ENCODE measurements at regions not wholly inside any gene's neighbourhood (a gene's known extent, or its start where the extent isn't known, plus 50 kb on each side); places are given as distances from the start of the nearest gene placed in this dataset.

GRCh38 chr1:79874289-79874688 lies 867.8 kb upstream of the ADGRL4 start:
- Histone ChIP-seq H3K4me3 (ENCODE audit: low read depth in 1 of 5, low read length in 5 of 5) (no peak overlapping the region), H3K4me1 (ENCODE audit: control insufficient read depth in 5 of 5, insufficient read depth in 5 of 5, low read length in 5 of 5) (no peaks in the 10 kb centered on the region), H3K36me3 (ENCODE audit: control insufficient read depth in 5 of 5, insufficient read depth in 5 of 5, low read length in 5 of 5) (no peaks in the 10 kb centered on the region), H3K27ac (ENCODE audit: low read depth, low read length) (no peak overlapping the region), H3K9me3 (ENCODE audit: control insufficient read depth in 5 of 5, low read length in 5 of 5) (peaks cover 0 to 6% (median 0%) of the 10 kb centered on the region in 5 donors), H3K27me3 (ENCODE audit: control insufficient read depth in 5 of 5, insufficient read depth in 4 of 5, low read length in 5 of 5) (no peaks in the 10 kb centered on the region), H3K9ac (ENCODE audit: low read length in 5 of 5) (no peak overlapping the region)

DNA sequence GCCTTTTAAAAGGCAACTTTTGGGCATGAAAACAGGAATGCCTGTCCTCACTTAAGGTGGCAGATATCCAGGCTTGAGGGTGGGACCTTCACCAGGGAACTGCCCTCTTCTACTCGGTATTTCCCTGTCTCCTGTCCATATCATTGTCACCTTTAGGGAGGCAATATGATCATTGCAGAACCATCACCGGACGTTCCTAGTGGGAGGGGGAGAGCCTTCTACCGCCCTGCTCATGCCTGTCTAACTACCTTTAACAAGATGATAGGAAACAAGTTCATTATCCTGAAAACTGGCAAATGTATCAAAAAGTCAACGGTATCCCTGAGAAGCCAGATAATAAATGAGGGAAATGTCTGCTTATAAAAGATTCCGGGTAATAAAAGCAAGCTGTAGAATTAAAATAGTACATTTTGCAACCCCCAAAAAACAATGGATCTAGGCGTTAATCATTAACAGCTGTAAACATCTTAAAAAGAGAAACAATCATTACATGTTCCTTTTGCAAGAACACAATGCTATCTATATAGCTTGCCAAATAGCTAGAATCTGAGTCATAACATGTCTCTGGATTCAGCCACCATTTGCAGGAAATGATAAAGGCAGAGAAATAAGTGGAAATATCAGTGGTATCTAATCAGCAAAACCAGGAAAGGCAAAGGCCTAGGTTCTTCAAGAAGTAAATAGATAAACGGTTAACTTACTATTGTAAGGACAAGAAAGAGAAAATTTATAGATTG lies 852.9 kb upstream of the ADGRL4 start:
- Histone ChIP-seq H3K36me3 (ENCODE audit: control insufficient read depth in 5 of 5, insufficient read depth in 5 of 5, low read length in 5 of 5) (no peaks in the 10 kb centered on the region), H3K27ac (ENCODE audit: low read depth, low read length) (no peak overlapping the region), H3K27me3 (ENCODE audit: control insufficient read depth in 5 of 5, insufficient read depth in 4 of 5, low read length in 5 of 5) (no peaks in the 10 kb centered on the region), H3K4me1 (ENCODE audit: control insufficient read depth in 5 of 5, insufficient read depth in 5 of 5, low read length in 5 of 5) (peaks cover 0 to 3% (median 0%) of the 10 kb centered on the region in 5 donors), H3K9ac (ENCODE audit: low read length in 5 of 5) (no peak overlapping the region), H3K4me3 (ENCODE audit: low read depth in 1 of 5, low read length in 5 of 5) (no peak overlapping the region), H3K9me3 (ENCODE audit: control insufficient read depth in 5 of 5, low read length in 5 of 5) (peaks cover 0 to 11% (median 0%) of the 10 kb centered on the region in 5 donors)

DNA sequence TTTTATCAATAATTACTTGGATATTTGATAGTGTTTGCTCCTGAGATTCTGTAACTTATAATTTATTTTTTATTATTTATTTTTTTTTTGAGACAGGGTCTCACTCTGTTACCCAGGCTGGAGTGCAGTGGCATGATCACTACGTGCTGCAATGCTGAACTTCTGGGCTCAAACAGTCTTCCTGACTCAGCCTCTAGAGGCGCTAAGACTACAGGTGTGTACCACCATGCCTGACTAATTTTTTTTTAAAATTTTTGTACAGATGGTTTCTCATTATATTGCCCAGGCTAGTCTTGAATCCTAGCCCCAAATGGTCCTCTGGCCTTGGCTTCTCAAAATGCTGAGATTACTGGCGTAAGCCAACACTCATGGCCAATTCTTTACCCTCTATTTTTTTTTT lies 845.5 kb upstream of the ADGRL4 start:
- Histone ChIP-seq H3K9ac (ENCODE audit: low read length in 5 of 5) (no peak overlapping the region), H3K4me3 (ENCODE audit: low read depth in 1 of 5, low read length in 5 of 5) (no peak overlapping the region), H3K36me3 (ENCODE audit: control insufficient read depth in 5 of 5, insufficient read depth in 5 of 5, low read length in 5 of 5) (no peaks in the 10 kb centered on the region), H3K4me1 (ENCODE audit: control insufficient read depth in 5 of 5, insufficient read depth in 5 of 5, low read length in 5 of 5) (no peaks in the 10 kb centered on the region), H3K9me3 (ENCODE audit: control insufficient read depth in 5 of 5, low read length in 5 of 5) (no peaks in the 10 kb centered on the region), H3K27ac (ENCODE audit: low read depth, low read length) (no peak overlapping the region), H3K27me3 (ENCODE audit: control insufficient read depth in 5 of 5, insufficient read depth in 4 of 5, low read length in 5 of 5) (no peaks in the 10 kb centered on the region)

DNA sequence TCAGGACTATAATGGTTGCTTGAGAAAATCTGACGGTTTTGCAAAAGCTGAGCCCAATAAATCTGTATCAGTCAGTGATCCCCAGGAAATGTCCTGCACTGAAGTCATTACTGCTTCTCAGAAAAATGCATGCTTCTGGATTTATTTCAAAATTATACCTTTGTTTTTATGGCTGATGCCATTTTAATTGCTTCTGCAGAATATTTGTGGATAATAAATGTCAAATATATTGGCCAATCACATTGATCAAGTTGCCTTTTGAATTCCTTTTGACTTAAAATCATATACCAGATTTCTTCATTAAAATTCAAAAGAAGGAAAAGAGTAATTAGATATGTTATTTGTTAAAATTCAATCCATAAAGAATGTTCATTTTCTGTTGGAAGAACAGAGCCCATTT lies 842.9 kb upstream of the ADGRL4 start:
- Histone ChIP-seq H3K27me3 (ENCODE audit: control insufficient read depth in 5 of 5, insufficient read depth in 4 of 5, low read length in 5 of 5) (no peaks in the 10 kb centered on the region), H3K4me3 (ENCODE audit: low read depth in 1 of 5, low read length in 5 of 5) (no peak overlapping the region), H3K9ac (ENCODE audit: low read length in 5 of 5) (no peak overlapping the region), H3K27ac (ENCODE audit: low read depth, low read length) (no peak overlapping the region), H3K9me3 (ENCODE audit: control insufficient read depth in 5 of 5, low read length in 5 of 5) (no peaks in the 10 kb centered on the region), H3K36me3 (ENCODE audit: control insufficient read depth in 5 of 5, insufficient read depth in 5 of 5, low read length in 5 of 5) (no peaks in the 10 kb centered on the region), H3K4me1 (ENCODE audit: control insufficient read depth in 5 of 5, insufficient read depth in 5 of 5, low read length in 5 of 5) (no peaks in the 10 kb centered on the region)

DNA sequence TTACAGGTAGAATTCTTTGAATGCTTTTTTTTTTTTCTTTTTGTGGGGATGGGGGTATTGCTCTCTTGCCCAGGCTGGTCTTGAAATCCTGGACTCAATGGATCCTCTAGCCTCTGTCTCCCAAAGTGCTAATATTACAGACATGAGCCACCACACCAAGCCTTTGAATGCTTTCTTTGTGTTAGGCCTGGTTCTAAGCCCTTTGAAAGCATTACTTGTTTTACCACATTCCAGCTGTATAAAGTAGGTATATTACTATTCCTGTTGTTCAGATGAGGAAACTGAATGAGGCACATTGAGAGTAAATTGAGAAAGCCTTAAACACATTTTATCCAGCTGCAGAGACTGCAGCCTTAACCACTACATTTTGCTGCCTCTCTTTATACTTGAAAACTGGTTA lies 841.8 kb upstream of the ADGRL4 start:
- Histone ChIP-seq H3K36me3 (ENCODE audit: control insufficient read depth in 5 of 5, insufficient read depth in 5 of 5, low read length in 5 of 5) (no peaks in the 10 kb centered on the region), H3K9ac (ENCODE audit: low read length in 5 of 5) (no peak overlapping the region), H3K4me1 (ENCODE audit: control insufficient read depth in 5 of 5, insufficient read depth in 5 of 5, low read length in 5 of 5) (no peaks in the 10 kb centered on the region), H3K9me3 (ENCODE audit: control insufficient read depth in 5 of 5, low read length in 5 of 5) (no peaks in the 10 kb centered on the region), H3K27ac (ENCODE audit: low read depth, low read length) (no peak overlapping the region), H3K4me3 (ENCODE audit: low read depth in 1 of 5, low read length in 5 of 5) (no peak overlapping the region), H3K27me3 (ENCODE audit: control insufficient read depth in 5 of 5, insufficient read depth in 4 of 5, low read length in 5 of 5) (no peaks in the 10 kb centered on the region)

- H3K9ac ChIP-seq (ENCODE audit: low read length in 5 of 5), result no peak overlapping the region
- no peaks in the 10 kb centered on the region for H3K27me3 ChIP-seq (ENCODE audit: control insufficient read depth in 5 of 5, insufficient read depth in 4 of 5, low read length in 5 of 5)
- H3K36me3 ChIP-seq (ENCODE audit: control insufficient read depth in 5 of 5, insufficient read depth in 5 of 5, low read length in 5 of 5), result no peaks in the 10 kb centered on the region
- H3K9me3 ChIP-seq (ENCODE audit: control insufficient read depth in 5 of 5, low read length in 5 of 5), result no peaks in the 10 kb centered on the region
- no peaks in the 10 kb centered on the region for H3K4me1 ChIP-seq (ENCODE audit: control insufficient read depth in 5 of 5, insufficient read depth in 5 of 5, low read length in 5 of 5)
- H3K27ac ChIP-seq (ENCODE audit: low read depth, low read length), result no peak overlapping the region
- H3K4me3 ChIP-seq (ENCODE audit: low read depth in 1 of 5, low read length in 5 of 5), result no peak overlapping the region
These were observed 841.2 kb upstream of the ADGRL4 start for GRCh38 chr1:79847700-79848099.

- H3K27ac ChIP-seq (ENCODE audit: low read depth, low read length), result no peak overlapping the region
- no peaks in the 10 kb centered on the region for H3K9me3 ChIP-seq (ENCODE audit: control insufficient read depth in 5 of 5, low read length in 5 of 5)
- no peak overlapping the region for H3K4me3 ChIP-seq (ENCODE audit: low read depth in 1 of 5, low read length in 5 of 5)
- no peak overlapping the region for H3K9ac ChIP-seq (ENCODE audit: low read length in 5 of 5)
- H3K36me3 ChIP-seq (ENCODE audit: control insufficient read depth in 5 of 5, insufficient read depth in 5 of 5, low read length in 5 of 5), result no peaks in the 10 kb centered on the region
- H3K27me3 ChIP-seq (ENCODE audit: control insufficient read depth in 5 of 5, insufficient read depth in 4 of 5, low read length in 5 of 5), result no peaks in the 10 kb centered on the region
- no peaks in the 10 kb centered on the region for H3K4me1 ChIP-seq (ENCODE audit: control insufficient read depth in 5 of 5, insufficient read depth in 5 of 5, low read length in 5 of 5)
These were observed 839.4 kb upstream of the ADGRL4 start for GRCh38 chr1:79845936-79846335.

- no peaks in the 10 kb centered on the region for H3K4me1 ChIP-seq (ENCODE audit: control insufficient read depth in 5 of 5, insufficient read depth in 5 of 5, low read length in 5 of 5)
- no peak overlapping the region for H3K27ac ChIP-seq (ENCODE audit: low read depth, low read length)
- no peak overlapping the region for H3K9ac ChIP-seq (ENCODE audit: low read length in 5 of 5)
- no peaks in the 10 kb centered on the region for H3K9me3 ChIP-seq (ENCODE audit: control insufficient read depth in 5 of 5, low read length in 5 of 5)
- no peak overlapping the region for H3K4me3 ChIP-seq (ENCODE audit: low read depth in 1 of 5, low read length in 5 of 5)
- H3K27me3 ChIP-seq (ENCODE audit: control insufficient read depth in 5 of 5, insufficient read depth in 4 of 5, low read length in 5 of 5), result no peaks in the 10 kb centered on the region
- no peaks in the 10 kb centered on the region for H3K36me3 ChIP-seq (ENCODE audit: control insufficient read depth in 5 of 5, insufficient read depth in 5 of 5, low read length in 5 of 5)
These were observed 836.3 kb upstream of the ADGRL4 start for GRCh38 chr1:79842811-79843210.

DNA sequence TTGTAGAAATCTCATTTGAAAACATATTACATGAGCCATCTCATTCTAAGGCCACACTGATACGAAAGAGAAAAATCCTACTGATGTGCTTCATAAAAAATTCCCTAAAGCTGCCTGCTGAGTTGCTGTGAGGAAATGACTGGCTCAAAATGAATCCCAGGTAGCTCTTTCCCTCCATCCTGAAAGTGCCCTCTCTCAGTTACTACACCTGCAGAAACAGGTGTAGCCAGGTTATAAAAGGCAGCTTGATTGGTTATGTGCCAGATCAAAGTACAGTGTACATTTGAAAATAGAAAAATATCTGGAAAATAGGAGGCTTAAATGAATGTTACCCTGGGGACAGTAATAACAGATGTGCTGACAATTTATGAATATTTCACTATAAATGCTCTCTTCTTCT lies 833.4 kb upstream of the ADGRL4 start:
- Histone ChIP-seq H3K9ac (ENCODE audit: low read length in 5 of 5) (no peak overlapping the region), H3K27me3 (ENCODE audit: control insufficient read depth in 5 of 5, insufficient read depth in 4 of 5, low read length in 5 of 5) (no peaks in the 10 kb centered on the region), H3K4me1 (ENCODE audit: control insufficient read depth in 5 of 5, insufficient read depth in 5 of 5, low read length in 5 of 5) (no peaks in the 10 kb centered on the region), H3K36me3 (ENCODE audit: control insufficient read depth in 5 of 5, insufficient read depth in 5 of 5, low read length in 5 of 5) (no peaks in the 10 kb centered on the region), H3K9me3 (ENCODE audit: control insufficient read depth in 5 of 5, low read length in 5 of 5) (no peaks in the 10 kb centered on the region), H3K4me3 (ENCODE audit: low read depth in 1 of 5, low read length in 5 of 5) (no peak overlapping the region), H3K27ac (ENCODE audit: low read depth, low read length) (no peak overlapping the region)

GRCh38 chr1:79827446-79827845 lies 820.9 kb upstream of the ADGRL4 start:
- Histone ChIP-seq H3K4me3 (ENCODE audit: low read depth in 1 of 5, low read length in 5 of 5) (no peak overlapping the region), H3K36me3 (ENCODE audit: control insufficient read depth in 5 of 5, insufficient read depth in 5 of 5, low read length in 5 of 5) (no peaks in the 10 kb centered on the region), H3K27ac (ENCODE audit: low read depth, low read length) (no peak overlapping the region), H3K27me3 (ENCODE audit: control insufficient read depth in 5 of 5, insufficient read depth in 4 of 5, low read length in 5 of 5) (no peaks in the 10 kb centered on the region), H3K9me3 (ENCODE audit: control insufficient read depth in 5 of 5, low read length in 5 of 5) (no peaks in the 10 kb centered on the region), H3K9ac (ENCODE audit: low read length in 5 of 5) (no peak overlapping the region), H3K4me1 (ENCODE audit: control insufficient read depth in 5 of 5, insufficient read depth in 5 of 5, low read length in 5 of 5) (no peaks in the 10 kb centered on the region)
